GM23248 (cell line): ENCODE measurements at regions not wholly inside any gene's neighbourhood (a gene's known extent, or its start where the extent isn't known, plus 50 kb on each side); places are given as distances from the start of the nearest gene placed in this dataset.

Source experiments
- EZH2 ChIP-seq: fragments of 200-600 bp; sonication (generic); IDR thresholded peaks from 2 replicates; pipeline ENCODE4 v1.6.1; 2018; ENCODE audit warnings: antibody characterized with exemption, mild to moderate bottlenecking; ENCODE audit not compliant: insufficient read depth, poor library complexity, severe bottlenecking
- EZH2phosphoT487 ChIP-seq: fragments of 200-600 bp; sonication (generic); IDR thresholded peaks from 2 replicates; pipeline ENCODE4 v1.6.1; 2018; ENCODE audit warnings: antibody characterized with exemption, moderate library complexity, mild to moderate bottlenecking, low read depth; ENCODE audit not compliant: insufficient read depth

- TF ChIP-seq EZH2phosphoT487 (no peak), EZH2 (no peak)
Observed at GRCh38 chr15:69841113-69841828, 256.4 kb downstream of the TLE3 start.
